ENCODE measurements at regions not wholly inside any gene's neighbourhood (a gene's known extent, or its start where the extent isn't known, plus 50 kb on each side); places are given as distances from the start of the nearest gene placed in this dataset.

- intact Hi-C loops (cut with DNase I), result loop anchor here (5.0 to 10.0 kb wide), 3 partner anchors 96 to 1016 kb away; partner anchors contain the start of gene RND3
- H3K9me3 ChIP-seq, result no peaks in the 10 kb centered on the region
- no peak overlapping the region for H3K27ac ChIP-seq
- peak; percentile 10 to 55 (median 46) for TF ChIP-seq CTCF (IDR thresholded peaks at IDR 0.05)
- TF ChIP-seq POLR2AphosphoS5 (IDR thresholded peaks at IDR 0.05), result no peak
- no peak for TF ChIP-seq POLR2A (IDR thresholded peaks at IDR 0.05)
- H3K4me3 ChIP-seq, result no peak overlapping the region
- WGBS, result 53% methylated on average over 6 of the region's 6 CpGs
- no peak for DNase-seq (ENCODE audit: low spot score)
- H3K27me3 ChIP-seq (replicated peaks; ENCODE audit: insufficient read depth), result no peaks in the 10 kb centered on the region
- H3K36me3 ChIP-seq, result no peaks in the 10 kb centered on the region
- no peaks in the 10 kb centered on the region for H3K4me1 ChIP-seq (replicated peaks)
Measured at GRCh38 chr2:150610670-150611279, 123.3 kb upstream of the RND3 start.

GRCh38 chr2:150609831-150610582, 122.5 kb upstream of the RND3 start:
- H3K27me3 ChIP-seq (replicated peaks; ENCODE audit: insufficient read depth), result no peaks in the 10 kb centered on the region
- H3K27ac ChIP-seq, result no peak overlapping the region
- intact Hi-C loops (cut with DNase I), result loop anchor here (5.0 to 10.0 kb wide), 3 partner anchors 95 to 1015 kb away; partner anchors contain the start of gene RND3
- WGBS, result 74% methylated on average over 4 of the region's 4 CpGs
- DNase-seq (ENCODE audit: low spot score), result no peak
- no peaks in the 10 kb centered on the region for H3K36me3 ChIP-seq
- TF ChIP-seq POLR2A (IDR thresholded peaks at IDR 0.05) (no peak), POLR2AphosphoS5 (IDR thresholded peaks at IDR 0.05) (no peak), CTCF (IDR thresholded peaks at IDR 0.05) (no peak)
- H3K4me1 ChIP-seq (replicated peaks), result no peaks in the 10 kb centered on the region
- H3K9me3 ChIP-seq, result no peaks in the 10 kb centered on the region
- no peak overlapping the region for H3K4me3 ChIP-seq

- intact Hi-C loops (cut with DNase I), result no loop called here
- no peak for TF ChIP-seq POLR2AphosphoS5 (IDR thresholded peaks at IDR 0.05)
- TF ChIP-seq CTCF (IDR thresholded peaks at IDR 0.05), result no peak
- no peak for TF ChIP-seq POLR2A (IDR thresholded peaks at IDR 0.05)
- Histone ChIP-seq H3K27me3 (replicated peaks; ENCODE audit: insufficient read depth) (no peaks in the 10 kb centered on the region), H3K36me3 (no peaks in the 10 kb centered on the region), H3K4me1 (replicated peaks) (no peaks in the 10 kb centered on the region), H3K27ac (no peak overlapping the region), H3K4me3 (no peak overlapping the region), H3K9me3 (no peaks in the 10 kb centered on the region)
- 100% methylated on average over 1 of the region's 1 CpG for WGBS
- no peak for DNase-seq (ENCODE audit: low spot score)
Measured at GRCh38 chr2:150608341-150608740, 120.9 kb upstream of the RND3 start.

- TF ChIP-seq CTCF (IDR thresholded peaks at IDR 0.05) (no peak), POLR2A (IDR thresholded peaks at IDR 0.05) (no peak), POLR2AphosphoS5 (IDR thresholded peaks at IDR 0.05) (no peak)
- Histone ChIP-seq H3K27ac (no peak overlapping the region), H3K4me3 (no peak overlapping the region), H3K9me3 (no peaks in the 10 kb centered on the region), H3K36me3 (no peaks in the 10 kb centered on the region), H3K27me3 (replicated peaks; ENCODE audit: insufficient read depth) (no peaks in the 10 kb centered on the region), H3K4me1 (replicated peaks) (no peaks in the 10 kb centered on the region)
- DNase-seq (ENCODE audit: low spot score), result no peak
- intact Hi-C loops (cut with DNase I), result no loop called here
Measured at GRCh38 chr2:150607390-150607811, 119.9 kb upstream of the RND3 start.

All from prostate gland (tissue), 2 donors.